A549 (cell line): ENCODE measurements at regions not wholly inside any gene's neighbourhood (a gene's known extent, or its start where the extent isn't known, plus 50 kb on each side); places are given as distances from the start of the nearest gene placed in this dataset.

Source experiments
- ATAC-seq, 2 experiments: fragments of 200-7000 bp in 1 of 2; fragments of >200 bp in 1 of 2; cut with Nextera tagmentation in 1 of 2; cut with Tn5 transposase in 1 of 2; 3 replicates each; pipeline versions ENCODE4 v1.8.0 to v1.9.1; 2018 to 2020; ENCODE audit warnings: mild to moderate bottlenecking in 1 of 2, moderate library complexity in 1 of 2
- CTCF ChIA-PET: fragments of 300-600 bp; sonication (Branson Sonifier 250); formaldehyde crosslinking; extraction: SDS; loops from one replicate; lab custom pipeline; 2021; ENCODE audit warnings: antibody characterized with exemption, inconsistent platforms; lab: Yijun Ruan, JAX
- POLR2A ChIA-PET: fragments of 350-600 bp; formaldehyde crosslinking; extraction: SDS; loops from one replicate; lab custom pipeline; 2021; ENCODE audit warnings: antibody characterized with exemption, inconsistent platforms; lab: Yijun Ruan, JAX
- DNase-seq, 2 experiments: peaks; one replicate each; pipeline versions ENCODE4 v3.0.0 to v3.0.0-alpha.2; 2011 to 2016; ENCODE audit warnings: low read depth in 1 of 2, low spot score in 1 of 2
- FAIRE-seq: peaks from 2 replicates; lab custom pipeline; 2011; peaks lifted over from hg19 to GRCh38; lab: Jason Lieb, UNC
- H3K27ac ChIP-seq, 2 experiments: fragments of >200 bp; sonication (Bioruptor Twin); formaldehyde crosslinking; 3 replicates each; pipeline ENCODE4 v1.5.1; 2016 to 2017
- H3K4me1 ChIP-seq: fragments of >200 bp; sonication (Bioruptor Twin); formaldehyde crosslinking; 3 replicates; pipeline ENCODE4 v1.6.1; 2016
- H3K4me2 ChIP-seq: fragments of >200 bp; sonication (Bioruptor Twin); formaldehyde crosslinking; 3 replicates; pipeline ENCODE4 v1.6.1; 2016
- H3K4me3 ChIP-seq: fragments of >200 bp; sonication (Bioruptor Twin); formaldehyde crosslinking; 3 replicates; pipeline ENCODE4 v1.5.1; 2016
- H3K9me3 ChIP-seq: fragments of >200 bp; sonication (Bioruptor Twin); formaldehyde crosslinking; 3 replicates; pipeline ENCODE4 v1.6.1; 2016
- CBX8 ChIP-seq: fragments of 200-600 bp; sonication (generic); IDR thresholded peaks from 2 replicates; pipeline ENCODE4 v1.6.1; 2016
- CEBPB ChIP-seq, 2 experiments: fragments of >200 bp in 1 of 2; sonication (Bioruptor Twin) in 1 of 2; formaldehyde crosslinking in 1 of 2; IDR thresholded peaks; 2 replicates each; pipeline ENCODE4 v1.6.1; 2012 to 2016
- EHF ChIP-seq: fragments of 250-450 bp; sonication (Bioruptor Pico); IDR thresholded peaks from 2 replicates; pipeline ENCODE4 v1.5.0; 2020; ENCODE audit warnings: mild to moderate bottlenecking
- EHMT2 ChIP-seq: fragments of 200-600 bp; sonication (generic); IDR thresholded peaks from 2 replicates; pipeline ENCODE4 v1.6.1; 2016; ENCODE audit warnings: antibody characterized with exemption, low read depth, mild to moderate bottlenecking, moderate library complexity
- ESRRA ChIP-seq: fragments of 150-350 bp; IDR thresholded peaks from 2 replicates; pipeline ENCODE4 v1.6.1; 2014; ENCODE audit warnings: mild to moderate bottlenecking, low read length, borderline replicate concordance
- MYC ChIP-seq: IDR thresholded peaks from 2 replicates; pipeline ENCODE4 v1.6.1; 2012; ENCODE audit warnings: mild to moderate bottlenecking, inconsistent platforms, low read length, improper control_type of control experiment, borderline replicate concordance
- NPAS2 ChIP-seq: fragments of 250-450 bp; sonication (Bioruptor Pico); IDR thresholded peaks from 2 replicates; pipeline ENCODE4 v1.8.0; 2022; ENCODE audit warnings: mild to moderate bottlenecking, moderate library complexity, borderline replicate concordance
- NR3C1 ChIP-seq: fragments of >200 bp; sonication (Bioruptor Twin); formaldehyde crosslinking; IDR thresholded peaks from 3 replicates; pipeline ENCODE4 v1.6.1; 2017
- POLR2AphosphoS2 ChIP-seq: conservative IDR thresholded peaks from 2 replicates; pipeline ENCODE4 v1.6.1; 2012; ENCODE audit warnings: low read length, improper control_type of control experiment, inconsistent platforms
- SMC3 ChIP-seq: fragments of >200 bp; sonication (Bioruptor Twin); formaldehyde crosslinking; IDR thresholded peaks from 3 replicates; pipeline ENCODE4 v1.6.1; 2018; ENCODE audit warnings: inconsistent platforms
- TP53 ChIP-seq: fragments of 250-450 bp; sonication (Bioruptor Pico); IDR thresholded peaks from 2 replicates; pipeline ENCODE4 v1.5.0; 2021; ENCODE audit warnings: mild to moderate bottlenecking, moderate library complexity
- WGBS: methylation state at CpG from one replicate; pipeline ENCODE4 v1.1.6; 2017; ENCODE audit errors: missing lambda C conversion rate; 5-methylcytosine and 5-hydroxymethylcytosine counted together
- small RNA-seq, 6 experiments: library from RNA; depleted of rRNA; stranded (forward); fragments of <200 nt; gene quantifications; one replicate each; pipeline ENCODE3, GENCODE V24; 2012
- TF ChIP-seq, protein P1 (sequence below): fragments of >200 bp; sonication (Bioruptor Twin); formaldehyde crosslinking; IDR thresholded peaks from 3 replicates; pipeline ENCODE4 v1.5.1; 2016

DNA sequence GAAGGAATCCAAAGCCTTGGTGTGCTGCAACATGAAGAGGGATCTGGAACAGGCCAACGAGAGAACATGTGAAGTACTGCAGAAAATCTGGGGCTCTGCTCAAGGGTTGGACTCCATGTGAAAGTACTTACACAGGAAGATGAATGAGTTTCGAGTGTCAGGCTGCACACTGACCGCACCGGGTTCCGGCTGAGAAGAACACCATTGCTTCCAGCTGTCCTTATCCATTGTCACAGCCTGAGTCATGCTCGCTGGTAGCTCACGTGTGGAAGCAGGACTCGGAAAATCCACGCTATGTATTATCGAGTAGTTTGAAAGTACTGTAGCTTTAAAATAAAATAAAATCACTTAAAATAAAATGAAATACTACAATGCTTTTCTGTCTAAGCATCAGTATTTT lies 50.4 kb upstream of the TBL1X start:
- CTCF ChIA-PET, result no interaction called here
- peaks cover 7% of the 10 kb centered on the region; the same call in 2 of the 3 replicates for H3K4me1 ChIP-seq
- TF ChIP-seq MYC (no peak), TP53 (CRISPR knock-in tag) (no peak), EHF (no peak), EHMT2 (no peak), CBX8 (no peak), POLR2AphosphoS2 (no peak), ESRRA (no peak), NPAS2 (CRISPR knock-in tag) (no peak), CEBPB (IDR thresholded peaks at IDR 0.05) (no peak), NR3C1 (no peak), SMC3 (no peak)
- TF ChIP-seq, protein P1, sequence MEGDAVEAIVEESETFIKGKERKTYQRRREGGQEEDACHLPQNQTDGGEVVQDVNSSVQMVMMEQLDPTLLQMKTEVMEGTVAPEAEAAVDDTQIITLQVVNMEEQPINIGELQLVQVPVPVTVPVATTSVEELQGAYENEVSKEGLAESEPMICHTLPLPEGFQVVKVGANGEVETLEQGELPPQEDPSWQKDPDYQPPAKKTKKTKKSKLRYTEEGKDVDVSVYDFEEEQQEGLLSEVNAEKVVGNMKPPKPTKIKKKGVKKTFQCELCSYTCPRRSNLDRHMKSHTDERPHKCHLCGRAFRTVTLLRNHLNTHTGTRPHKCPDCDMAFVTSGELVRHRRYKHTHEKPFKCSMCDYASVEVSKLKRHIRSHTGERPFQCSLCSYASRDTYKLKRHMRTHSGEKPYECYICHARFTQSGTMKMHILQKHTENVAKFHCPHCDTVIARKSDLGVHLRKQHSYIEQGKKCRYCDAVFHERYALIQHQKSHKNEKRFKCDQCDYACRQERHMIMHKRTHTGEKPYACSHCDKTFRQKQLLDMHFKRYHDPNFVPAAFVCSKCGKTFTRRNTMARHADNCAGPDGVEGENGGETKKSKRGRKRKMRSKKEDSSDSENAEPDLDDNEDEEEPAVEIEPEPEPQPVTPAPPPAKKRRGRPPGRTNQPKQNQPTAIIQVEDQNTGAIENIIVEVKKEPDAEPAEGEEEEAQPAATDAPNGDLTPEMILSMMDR, result no peak
- POLR2A ChIA-PET, result no interaction called here
- 87% methylated on average over 10 of the region's 10 CpGs for WGBS
- FAIRE-seq (no peak), DNase-seq (no peak), ATAC-seq (no peak)
- H3K9me3 ChIP-seq, result no peaks in the 10 kb centered on the region
- H3K4me2 ChIP-seq, result no peak overlapping the region
- H3K27ac ChIP-seq, result no peak overlapping the region
- H3K4me3 ChIP-seq, result no peak overlapping the region

Small RNA genes in the stretch of these regions (small RNA-seq; reads per million reads assigned to genes)
- gene AC119618.1 (0 reads per million in 6 experiments), gene RNA5SP499 (0 to 1.0 (median 0) reads per million in 6 experiments)
